Kidney epithelial cell (primary cell): ENCODE measurements at regions not wholly inside any gene's neighbourhood (a gene's known extent, or its start where the extent isn't known, plus 50 kb on each side); places are given as distances from the start of the nearest gene placed in this dataset.

Experiments used
- DNase-seq: peaks from one replicate; pipeline ENCODE4 v3.0.0-alpha.2; 2010; ENCODE audit warnings: low read depth
- H3K27me3 ChIP-seq: 2 replicates; pipeline ENCODE4 v1.6.0; 2011; ENCODE audit warnings: low read length; ENCODE audit not compliant: control insufficient read depth, insufficient read depth
- H3K36me3 ChIP-seq: 2 replicates; pipeline ENCODE4 v1.5.1; 2011; ENCODE audit warnings: low read length; ENCODE audit not compliant: control insufficient read depth, insufficient read depth
- H3K4me3 ChIP-seq: 2 replicates; pipeline ENCODE4 v1.5.1; 2011; ENCODE audit warnings: low read depth, mild to moderate bottlenecking, control low read depth, low read length
- CTCF ChIP-seq: IDR thresholded peaks from 2 replicates; pipeline ENCODE4 v1.5.1; 2011; ENCODE audit warnings: mild to moderate bottlenecking, moderate library complexity, low read length, control low read depth, inconsistent platforms; ENCODE audit not compliant: insufficient read depth, poor library complexity, severe bottlenecking

- peak; percentile 32 for TF ChIP-seq CTCF
- H3K36me3 ChIP-seq: no peaks in the 10 kb centered on the region
- no peak overlapping the region for H3K4me3 ChIP-seq
- no peaks in the 10 kb centered on the region for H3K27me3 ChIP-seq
- peak; percentile 16 for DNase-seq
These were observed 452.3 kb downstream of the CNTNAP4 start for GRCh38 chr16:76729525-76729924.

DNA sequence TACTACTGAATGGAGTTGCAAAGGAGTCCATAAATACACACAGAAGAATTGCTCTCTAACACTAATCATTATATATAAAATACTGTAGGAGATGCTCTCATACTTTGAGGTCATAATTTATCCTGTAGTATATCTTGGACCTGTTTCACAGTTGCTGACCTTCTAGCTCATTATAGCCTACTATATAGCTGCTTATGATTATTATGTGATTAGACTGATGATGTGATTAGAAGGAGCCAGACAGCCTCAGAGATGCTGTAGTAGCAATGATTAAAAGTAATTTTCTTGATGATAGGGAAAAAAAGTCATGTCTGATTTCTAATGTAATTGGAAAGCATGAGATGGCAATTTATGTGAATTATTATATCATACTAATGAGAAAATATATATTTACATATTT, 455.7 kb downstream of the CNTNAP4 start:
- no peaks in the 10 kb centered on the region for H3K36me3 ChIP-seq
- DNase-seq: no peak
- no peak overlapping the region for H3K4me3 ChIP-seq
- H3K27me3 ChIP-seq: no peaks in the 10 kb centered on the region
- TF ChIP-seq CTCF: no peak

DNA sequence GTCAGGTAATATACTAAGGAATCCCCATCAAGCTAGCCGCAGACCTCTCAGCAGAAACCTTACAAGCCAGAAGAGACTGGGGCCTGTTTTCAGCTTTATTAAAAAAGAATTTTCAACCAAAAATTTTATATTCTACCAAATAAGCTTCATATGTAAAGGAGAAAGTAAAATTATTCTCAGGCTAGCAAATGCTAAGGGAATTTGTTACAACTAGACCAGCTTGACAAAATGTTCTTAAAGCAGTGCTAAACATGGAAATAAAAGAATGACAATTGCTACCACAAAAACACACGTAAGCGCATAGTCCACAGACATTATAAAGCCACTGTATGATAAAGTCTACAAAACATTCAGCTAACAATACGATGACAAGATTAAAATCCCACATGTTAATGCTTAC, 449.4 kb upstream of the MON1B start:
- no peak for DNase-seq
- Histone ChIP-seq H3K4me3 (no peak overlapping the region), H3K27me3 (no peaks in the 10 kb centered on the region), H3K36me3 (no peaks in the 10 kb centered on the region)
- TF ChIP-seq CTCF: no peak

DNA sequence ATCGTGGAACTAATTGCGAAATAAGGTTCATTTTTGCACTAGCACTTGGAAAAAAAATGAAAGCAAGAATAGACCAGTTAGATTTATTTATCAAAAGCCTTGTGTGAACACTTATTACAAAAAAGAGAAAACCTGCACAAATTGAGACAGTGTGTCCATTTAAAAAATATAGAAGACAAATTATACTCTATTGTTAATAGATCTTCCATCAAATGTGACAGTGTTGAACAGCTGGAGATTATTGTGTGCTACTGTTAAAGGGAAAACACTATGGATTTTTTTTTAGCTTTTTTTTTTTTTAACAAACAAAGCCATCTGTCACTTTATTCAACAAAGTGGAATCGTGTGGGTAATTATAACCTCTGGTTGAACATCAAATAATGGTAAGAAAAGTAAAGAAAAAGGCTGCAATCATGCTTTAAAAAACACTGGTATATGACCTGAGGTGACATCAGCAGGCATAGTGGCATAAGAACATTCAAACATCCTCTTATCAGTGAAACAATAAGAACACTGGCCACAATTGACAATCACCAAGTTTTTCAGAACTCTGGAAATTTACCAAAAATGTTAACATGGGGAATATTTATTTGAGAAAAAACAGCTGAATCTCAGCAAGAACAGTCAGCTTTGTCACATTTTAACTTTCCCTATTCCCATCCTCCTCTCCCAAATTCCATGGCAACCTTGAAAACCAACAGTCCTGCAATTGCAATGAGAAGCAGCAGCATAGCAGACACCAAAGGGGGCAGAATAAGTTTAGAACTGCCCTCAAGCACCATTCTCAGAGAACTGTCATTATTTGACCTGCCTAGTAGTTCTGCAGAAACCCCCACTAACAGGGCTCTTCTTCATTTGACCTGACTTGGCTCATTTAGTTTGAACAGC, 442.3 kb upstream of the MON1B start:
- DNase-seq: no peak
- Histone ChIP-seq H3K36me3 (no peaks in the 10 kb centered on the region), H3K4me3 (no peak overlapping the region), H3K27me3 (no peaks in the 10 kb centered on the region)
- no peak for TF ChIP-seq CTCF

GRCh38 chr16:76749780-76750375, 441.1 kb upstream of the MON1B start:
- H3K27me3 ChIP-seq: no peaks in the 10 kb centered on the region
- no peak for DNase-seq
- no peak overlapping the region for H3K4me3 ChIP-seq
- no peak for TF ChIP-seq CTCF
- H3K36me3 ChIP-seq: no peaks in the 10 kb centered on the region
